K562 (cell line): ENCODE measurements at regions not wholly inside any gene's neighbourhood (a gene's known extent, or its start where the extent isn't known, plus 50 kb on each side); places are given as distances from the start of the nearest gene placed in this dataset.

Experiments
- CHD4 ChIP-seq: fragments of 200-600 bp; sonication (generic); IDR thresholded peaks from 3 replicates; pipeline ENCODE4 v1.6.1; 2012; ENCODE audit warnings: low read depth, mild to moderate bottlenecking, mixed read lengths, low read length, inconsistent platforms; ENCODE audit not compliant: insufficient read depth, insufficient replicate concordance, poor library complexity, severe bottlenecking
- CREB5 ChIP-seq: fragments of 250-450 bp; sonication (Bioruptor Pico); IDR thresholded peaks from 2 replicates; pipeline ENCODE4 v1.5.0; 2020; ENCODE audit warnings: mild to moderate bottlenecking
- CTBP1 ChIP-seq: fragments of 450-650 bp; IDR thresholded peaks from 2 replicates; pipeline ENCODE4 v1.6.1; 2016; ENCODE audit warnings: borderline replicate concordance
- CTCF ChIP-seq, 3 experiments: IDR thresholded peaks in 2 of 3; conservative IDR thresholded peaks in 1 of 3; 2 replicates each; pipeline ENCODE4 v1.5.1; 2011 to 2012; ENCODE audit warnings: low read length in 3 of 3, mild to moderate bottlenecking in 3 of 3, control low read depth in 2 of 3, improper control_type of control experiment in 1 of 3, inconsistent platforms in 1 of 3, low read depth in 1 of 3, mixed read lengths in 1 of 3, moderate library complexity in 1 of 3; ENCODE audit not compliant: insufficient read depth in 2 of 3
- KAT7 ChIP-seq: sonication (generic); formaldehyde crosslinking; IDR thresholded peaks from 2 replicates; pipeline ENCODE4 v1.8.0; 2022; ENCODE audit warnings: missing genetic modification reagents, mild to moderate bottlenecking, borderline replicate concordance
- SIN3A ChIP-seq, 2 experiments: fragments of 150-350 bp in 1 of 2; IDR thresholded peaks; 2 replicates each; pipeline ENCODE4 v1.6.1; 2011 to 2016; ENCODE audit warnings: borderline replicate concordance in 2 of 2, low read depth in 2 of 2, low read length in 2 of 2, mild to moderate bottlenecking in 2 of 2, moderate library complexity in 2 of 2; ENCODE audit not compliant: control insufficient read depth in 1 of 2
- TAF1 ChIP-seq: IDR thresholded peaks from 2 replicates; pipeline ENCODE4 v1.6.1; 2011; ENCODE audit warnings: mild to moderate bottlenecking, low read length, moderate library complexity; ENCODE audit not compliant: insufficient read depth, control insufficient read depth, severe bottlenecking; ENCODE audit errors: extremely low read depth
- ZNF277 ChIP-seq: fragments of 250-450 bp; sonication (Bioruptor Pico); IDR thresholded peaks from 2 replicates; pipeline ENCODE4 v1.8.0; 2022; ENCODE audit warnings: inconsistent platforms, mild to moderate bottlenecking, moderate library complexity, borderline replicate concordance

- TF ChIP-seq TAF1 (no peak), CTCF (IDR thresholded peaks at IDR 0.05 in 2 of 3, conservative IDR thresholded peaks at IDR 0.05 in 1 of 3; ENCODE audit: insufficient read depth in 2 of 3, low read depth in 1 of 3, low read length in 3 of 3) (no peak), KAT7 (CRISPR knock-in tag) (no peak), CREB5 (CRISPR knock-in tag) (no peak), CHD4 (no peak), CTBP1 (no peak), SIN3A (IDR thresholded peaks at IDR 0.05; ENCODE audit: borderline replicate concordance in 2 of 2, control insufficient read depth in 1 of 2, low read depth in 2 of 2, low read length in 2 of 2) (no peak), ZNF277 (CRISPR knock-in tag) (no peak)
Measured at GRCh38 chr2:35714883-35715282, 640.7 kb upstream of the CRIM1 start.
